LNCAP (cell line): ENCODE measurements at regions not wholly inside any gene's neighbourhood (a gene's known extent, or its start where the extent isn't known, plus 50 kb on each side); places are given as distances from the start of the nearest gene placed in this dataset.

Experiments used
- TF ChIP-seq, protein P1 (sequence below): fragments of 450-650 bp; IDR thresholded peaks from 2 replicates; pipeline ENCODE4 v1.5.1; 2017; ENCODE audit warnings: mild to moderate bottlenecking

- TF ChIP-seq, protein P1, sequence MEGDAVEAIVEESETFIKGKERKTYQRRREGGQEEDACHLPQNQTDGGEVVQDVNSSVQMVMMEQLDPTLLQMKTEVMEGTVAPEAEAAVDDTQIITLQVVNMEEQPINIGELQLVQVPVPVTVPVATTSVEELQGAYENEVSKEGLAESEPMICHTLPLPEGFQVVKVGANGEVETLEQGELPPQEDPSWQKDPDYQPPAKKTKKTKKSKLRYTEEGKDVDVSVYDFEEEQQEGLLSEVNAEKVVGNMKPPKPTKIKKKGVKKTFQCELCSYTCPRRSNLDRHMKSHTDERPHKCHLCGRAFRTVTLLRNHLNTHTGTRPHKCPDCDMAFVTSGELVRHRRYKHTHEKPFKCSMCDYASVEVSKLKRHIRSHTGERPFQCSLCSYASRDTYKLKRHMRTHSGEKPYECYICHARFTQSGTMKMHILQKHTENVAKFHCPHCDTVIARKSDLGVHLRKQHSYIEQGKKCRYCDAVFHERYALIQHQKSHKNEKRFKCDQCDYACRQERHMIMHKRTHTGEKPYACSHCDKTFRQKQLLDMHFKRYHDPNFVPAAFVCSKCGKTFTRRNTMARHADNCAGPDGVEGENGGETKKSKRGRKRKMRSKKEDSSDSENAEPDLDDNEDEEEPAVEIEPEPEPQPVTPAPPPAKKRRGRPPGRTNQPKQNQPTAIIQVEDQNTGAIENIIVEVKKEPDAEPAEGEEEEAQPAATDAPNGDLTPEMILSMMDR: no peak
Observed at GRCh38 chr1:207221934-207222351, 99.5 kb upstream of the CD55 start.

- TF ChIP-seq, protein P1: no peak
Observed at GRCh38 chr1:207223162-207223561, 98.3 kb upstream of the CD55 start.

GRCh38 chr1:207224666-207225065 lies 96.8 kb upstream of the CD55 start:
- TF ChIP-seq, protein P1: no peak

DNA sequence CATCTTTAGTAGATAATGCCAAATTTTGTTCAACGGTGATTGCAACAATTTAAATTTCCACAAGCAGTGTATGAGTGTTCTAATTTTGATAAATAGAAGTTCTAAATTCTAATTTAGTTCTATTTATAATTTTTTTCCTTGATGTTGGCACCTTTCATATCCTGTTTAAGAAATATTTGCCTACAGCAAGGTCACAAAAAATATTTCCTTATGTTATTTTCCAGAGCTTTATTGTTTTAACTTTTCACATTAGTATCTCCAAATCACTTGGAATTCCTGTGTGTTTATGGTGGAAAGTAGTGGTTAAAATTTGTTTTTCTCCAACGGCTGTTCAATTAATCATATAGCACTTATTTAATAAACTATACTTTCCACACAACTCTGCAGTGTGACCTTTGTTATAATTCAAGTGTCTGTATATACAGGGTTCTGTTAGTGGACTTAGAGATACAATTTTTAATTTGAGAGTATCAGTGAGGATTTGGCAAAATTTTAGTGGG lies 94.3 kb upstream of the CD55 start:
- TF ChIP-seq, protein P1: no peak

DNA sequence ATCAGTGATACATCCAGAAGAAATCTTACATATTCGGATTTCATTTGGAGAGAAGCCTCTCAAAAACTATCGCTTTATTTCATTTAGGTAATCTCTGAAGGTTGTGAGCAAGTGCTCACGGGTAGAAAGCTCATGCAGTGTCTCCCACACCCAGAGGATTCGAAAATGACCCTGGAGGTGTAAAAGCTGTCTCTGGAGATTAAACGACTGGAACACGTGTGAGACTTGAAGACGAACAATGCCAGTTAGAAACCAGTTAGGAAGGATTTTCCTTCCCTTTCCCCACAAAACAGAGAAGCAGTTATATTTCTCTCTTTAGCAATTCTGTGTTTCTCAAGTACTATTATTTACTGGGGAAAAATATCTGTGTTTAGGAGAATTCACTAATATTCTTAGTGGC lies 92.5 kb upstream of the CD55 start:
- TF ChIP-seq, protein P1: no peak

DNA sequence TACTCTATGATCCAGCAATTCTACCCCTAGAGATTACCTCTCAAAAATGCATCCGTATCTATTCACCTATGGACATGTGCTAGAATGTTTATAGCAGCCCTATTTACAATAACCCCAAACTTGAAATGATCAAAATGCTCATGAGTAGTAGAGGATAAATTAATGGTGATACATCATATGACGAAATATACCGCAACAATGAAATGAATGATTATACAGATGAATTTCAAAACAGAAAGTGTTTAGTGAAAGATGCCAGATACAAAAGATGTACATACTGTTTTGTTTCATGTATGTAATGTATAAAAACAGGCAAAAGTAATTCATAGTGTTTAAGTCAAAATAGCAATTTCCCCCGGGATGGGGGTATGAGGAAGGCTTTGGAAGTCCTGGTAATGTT lies 91.0 kb upstream of the CD55 start:
- TF ChIP-seq, protein P1: no peak

GRCh38 chr1:207234690-207235089 lies 86.8 kb upstream of the CD55 start:
- TF ChIP-seq, protein P1: no peak

DNA sequence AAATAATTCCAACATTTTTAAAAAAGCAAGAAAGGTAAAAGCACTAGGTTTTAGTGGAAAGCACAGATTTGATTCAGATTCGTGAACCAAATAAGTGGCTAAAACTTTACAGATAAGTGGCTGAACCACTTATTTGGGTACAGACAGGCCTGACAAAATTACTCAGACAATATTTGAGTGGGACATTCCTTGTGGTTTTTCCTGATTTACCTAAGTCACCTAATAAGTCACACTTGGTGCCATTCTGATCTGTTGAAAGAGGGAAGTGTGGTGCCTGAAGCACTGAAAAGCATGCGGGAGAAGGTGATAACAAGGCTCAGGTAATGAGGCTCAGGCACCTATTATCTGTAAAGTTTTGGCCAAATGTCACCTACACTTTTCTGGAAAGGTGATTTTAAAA lies 81.6 kb upstream of the CD55 start:
- TF ChIP-seq, protein P1: no peak
